Gastroesophageal sphincter (tissue), 4 donors: ENCODE measurements at regions not wholly inside any gene's neighbourhood (a gene's known extent, or its start where the extent isn't known, plus 50 kb on each side); places are given as distances from the start of the nearest gene placed in this dataset.

Experiments
- ATAC-seq: fragments of 150-250 bp; one replicate; pipeline ENCODE4 v1.9.1; 2016; ENCODE audit warnings: mild to moderate bottlenecking, moderate library complexity
- H3K27ac ChIP-seq, 4 donors: fragments of 200-600 bp; sonication (generic) in 3 of 4; 1 replicate in 3 of 4; 2 replicates in 1 of 4; pipeline ENCODE4 v1.5.1; 2016 to 2019
- H3K27me3 ChIP-seq: fragments of 200-600 bp; sonication (generic); one replicate; pipeline ENCODE4 v1.5.1; 2019
- H3K36me3 ChIP-seq, 2 donors: fragments of 200-600 bp; sonication (generic); one replicate each; pipeline ENCODE4 v1.5.1; 2019; ENCODE audit warnings: control low read depth in 1 of 2
- H3K4me1 ChIP-seq, 3 donors: fragments of 200-600 bp; sonication (generic); 1 replicate in 2 of 3; 2 replicates in 1 of 3; pipeline ENCODE4 v1.5.1; 2016 to 2019; ENCODE audit warnings: control low read depth in 2 of 3
- H3K4me3 ChIP-seq, 2 donors: fragments of 200-600 bp; sonication (generic); one replicate each; pipeline ENCODE4 v1.5.1; 2019; ENCODE audit warnings: mild to moderate bottlenecking in 1 of 2, moderate library complexity in 1 of 2
- H3K9me3 ChIP-seq, 3 donors: fragments of 200-600 bp; sonication (generic); one replicate each; pipeline ENCODE4 v1.5.1; 2017 to 2019; ENCODE audit warnings: control low read depth in 2 of 3
- CTCF ChIP-seq, 4 experiments: fragments of 200-600 bp in 2 of 4; fragments of 450-650 bp in 2 of 4; sonication (generic) in 1 of 4; IDR thresholded peaks; one replicate each; pipeline ENCODE4 v1.5.1; 2017 to 2019; ENCODE audit warnings: antibody characterized with exemption in 4 of 4, mild to moderate bottlenecking in 2 of 4, moderate library complexity in 2 of 4
- EP300 ChIP-seq: sonication (generic); formaldehyde crosslinking; IDR thresholded peaks from one replicate; pipeline ENCODE4 v1.6.1; 2017; ENCODE audit warnings: antibody characterized with exemption, mild to moderate bottlenecking
- POLR2A ChIP-seq, 2 donors: fragments of 450-650 bp; IDR thresholded peaks; one replicate each; pipeline ENCODE4 v1.6.1; 2017; ENCODE audit warnings: antibody characterized with exemption in 2 of 2, mild to moderate bottlenecking in 2 of 2, moderate library complexity in 1 of 2
- POLR2AphosphoS5 ChIP-seq: sonication (generic); formaldehyde crosslinking; IDR thresholded peaks from one replicate; pipeline ENCODE4 v1.6.1; 2017; ENCODE audit warnings: antibody characterized with exemption
- WGBS, 2 donors: methylation state at CpG; one replicate each; pipeline ENCODE4 v1.1.5; 2018; ENCODE audit warnings: low coverage in 1 of 2; 5-methylcytosine and 5-hydroxymethylcytosine counted together

GRCh38 chr20:6525447-6526303 is 241.8 kb upstream of the BMP2 start:
- ATAC-seq = no peak
- TF ChIP-seq CTCF (IDR thresholded peaks at IDR 0.05) (no peak), POLR2A (IDR thresholded peaks at IDR 0.05) (no peak), EP300 (no peak), POLR2AphosphoS5 (no peak)

GRCh38 chr20:6524305-6524704 is 243.2 kb upstream of the BMP2 start:
- TF ChIP-seq CTCF (IDR thresholded peaks at IDR 0.05) (no peak), EP300 (no peak), POLR2A (IDR thresholded peaks at IDR 0.05) (no peak), POLR2AphosphoS5 (no peak)

More at GRCh38 chr20:6525447-6526303, 241.8 kb upstream of the BMP2 start:
- Histone ChIP-seq H3K9me3 (peaks cover 0 to 30% (median 0%) of the 10 kb centered on the region in 3 donors), H3K4me1 (no peaks in the 10 kb centered on the region), H3K4me3 (no peak overlapping the region), H3K27me3 (no peaks in the 10 kb centered on the region), H3K27ac (no peak overlapping the region), H3K36me3 (no peaks in the 10 kb centered on the region)
- WGBS, 2 donors = 60 to 80% methylated on average over 1 to 2 of the region's 6 CpGs

GRCh38 chr20:6519556-6519955 is 247.9 kb upstream of the BMP2 start:
- Histone ChIP-seq H3K4me3 (no peak overlapping the region), H3K27ac (no peak overlapping the region), H3K9me3 (peaks cover 0 to 12% (median 0%) of the 10 kb centered on the region in 3 donors), H3K4me1 (no peaks in the 10 kb centered on the region), H3K36me3 (no peaks in the 10 kb centered on the region), H3K27me3 (no peaks in the 10 kb centered on the region)
- ATAC-seq = no peak
- TF ChIP-seq POLR2AphosphoS5 = no peak
- TF ChIP-seq EP300 = no peak
- no peak for TF ChIP-seq CTCF (IDR thresholded peaks at IDR 0.05)
- no peak for TF ChIP-seq POLR2A (IDR thresholded peaks at IDR 0.05)
- 70% methylated on average over 1 of the region's 1 CpG; no CpG with 5 or more reads in 1 of the 2 donors for WGBS, 2 donors

More at GRCh38 chr20:6524305-6524704, 243.2 kb upstream of the BMP2 start:
- Histone ChIP-seq H3K27ac (no peak overlapping the region), H3K36me3 (no peaks in the 10 kb centered on the region), H3K9me3 (peaks cover 0 to 30% (median 0%) of the 10 kb centered on the region in 3 donors), H3K27me3 (no peaks in the 10 kb centered on the region), H3K4me3 (no peak overlapping the region), H3K4me1 (no peaks in the 10 kb centered on the region)
- ATAC-seq = no peak
- 89 to 93% methylated on average over 3 of the region's 3 CpGs for WGBS, 2 donors

GRCh38 chr20:6515261-6515660 is 252.2 kb upstream of the BMP2 start:
- ATAC-seq = no peak
- Histone ChIP-seq H3K4me3 (no peak overlapping the region), H3K27me3 (no peaks in the 10 kb centered on the region), H3K9me3 (no peaks in the 10 kb centered on the region), H3K27ac (no peak overlapping the region), H3K4me1 (no peaks in the 10 kb centered on the region), H3K36me3 (no peaks in the 10 kb centered on the region)
- TF ChIP-seq CTCF (IDR thresholded peaks at IDR 0.05) = no peak
- TF ChIP-seq POLR2A (IDR thresholded peaks at IDR 0.05) = no peak
- no peak for TF ChIP-seq EP300
- TF ChIP-seq POLR2AphosphoS5 = no peak
- 0% methylated on average over 1 of the region's 1 CpG for WGBS, 2 donors

GRCh38 chr20:6513599-6513998 is 253.9 kb upstream of the BMP2 start:
- ATAC-seq = no peak
- no peaks in the 10 kb centered on the region for H3K4me1 ChIP-seq
- WGBS, 2 donors = 61 to 67% methylated on average over 6 of the region's 6 CpGs
- no peak overlapping the region for H3K27ac ChIP-seq
- H3K27me3 ChIP-seq = no peaks in the 10 kb centered on the region
- no peak overlapping the region for H3K4me3 ChIP-seq
- TF ChIP-seq POLR2AphosphoS5 (no peak), EP300 (no peak), POLR2A (IDR thresholded peaks at IDR 0.05) (no peak), CTCF (IDR thresholded peaks at IDR 0.05) (no peak)
- H3K36me3 ChIP-seq = no peaks in the 10 kb centered on the region
- peaks cover 0 to 8% (median 0%) of the 10 kb centered on the region in 3 donors for H3K9me3 ChIP-seq
